Fibroblast of skin of abdomen (primary cell): ENCODE measurements at regions not wholly inside any gene's neighbourhood (a gene's known extent, or its start where the extent isn't known, plus 50 kb on each side); places are given as distances from the start of the nearest gene placed in this dataset.

Experiments
- DNase-seq: peaks from one replicate; pipeline ENCODE4 v3.0.0-alpha.2; 2013

DNA sequence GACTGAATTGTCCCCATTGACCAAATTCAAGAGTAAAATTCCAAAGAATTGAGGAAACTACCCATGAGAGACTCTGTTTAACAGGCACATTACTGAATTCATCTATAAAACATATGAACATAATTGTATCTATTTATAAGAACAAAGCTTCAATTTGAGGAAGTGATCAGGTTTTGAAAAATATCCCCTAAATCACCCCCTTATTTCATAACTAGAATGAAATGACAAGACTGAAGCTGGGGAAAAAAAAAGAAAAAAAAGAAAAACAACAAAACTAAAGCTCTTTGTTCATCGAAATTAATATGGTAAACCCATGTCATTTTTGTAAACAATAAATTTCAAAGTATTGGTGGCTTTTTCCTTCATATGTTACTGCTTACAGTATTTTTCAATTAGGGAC, 184.9 kb upstream of the SEMA3A start:
- no peak for DNase-seq

- peak; percentile 22 for DNase-seq
Measured at GRCh38 chr7:84372712-84373111, 178.1 kb upstream of the SEMA3A start.

- peak; percentile 95 for DNase-seq
Measured at GRCh38 chr7:84372155-84372621, 177.6 kb upstream of the SEMA3A start.

GRCh38 chr7:84370114-84370513, 175.5 kb upstream of the SEMA3A start:
- no peak for DNase-seq

- DNase-seq: no peak
Measured at GRCh38 chr7:84368122-84368521, 173.5 kb upstream of the SEMA3A start.

DNA sequence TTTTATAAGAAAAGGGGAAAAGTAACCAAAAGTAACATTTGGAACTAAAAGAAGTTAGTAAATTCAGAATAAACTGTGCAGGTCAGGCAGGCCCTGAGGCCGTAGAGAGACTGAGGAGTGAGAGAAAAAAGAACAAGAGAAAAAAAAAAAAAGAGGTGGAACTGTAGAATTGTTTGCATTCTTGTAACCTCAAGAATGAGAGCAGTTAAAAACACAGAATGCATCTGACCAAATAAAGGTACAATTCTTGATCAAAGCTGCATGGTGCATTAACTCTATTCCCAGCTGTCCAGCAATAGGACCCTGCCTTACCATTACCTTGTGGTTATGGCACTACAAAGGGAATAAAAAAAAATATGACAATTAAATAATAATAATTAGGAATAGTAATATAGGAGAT, 170.1 kb upstream of the SEMA3A start:
- DNase-seq: peak; percentile 55

- peak; percentile 21 for DNase-seq
Measured at GRCh38 chr7:84363741-84364140, 169.2 kb upstream of the SEMA3A start.

DNA sequence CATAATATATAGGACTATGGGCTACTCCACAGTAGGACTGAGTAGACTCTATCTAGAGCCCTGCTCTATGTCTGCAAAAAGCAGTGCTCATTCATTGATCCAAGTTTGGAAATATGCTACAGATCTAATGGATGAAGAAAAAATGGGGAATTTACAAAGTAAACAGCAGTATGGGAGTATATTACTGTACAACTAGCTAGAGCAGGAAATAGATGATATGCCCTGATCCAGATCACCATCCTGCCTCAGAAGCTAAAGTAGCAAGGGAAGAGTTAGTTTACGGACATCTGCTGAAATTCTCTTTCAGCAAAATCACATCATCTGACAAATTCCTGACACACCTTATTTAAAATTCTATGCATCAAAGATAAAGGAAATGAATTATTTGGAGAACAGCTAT, 168.2 kb upstream of the SEMA3A start:
- DNase-seq: no peak

GRCh38 chr7:84362360-84362759, 167.8 kb upstream of the SEMA3A start:
- DNase-seq: no peak

DNA sequence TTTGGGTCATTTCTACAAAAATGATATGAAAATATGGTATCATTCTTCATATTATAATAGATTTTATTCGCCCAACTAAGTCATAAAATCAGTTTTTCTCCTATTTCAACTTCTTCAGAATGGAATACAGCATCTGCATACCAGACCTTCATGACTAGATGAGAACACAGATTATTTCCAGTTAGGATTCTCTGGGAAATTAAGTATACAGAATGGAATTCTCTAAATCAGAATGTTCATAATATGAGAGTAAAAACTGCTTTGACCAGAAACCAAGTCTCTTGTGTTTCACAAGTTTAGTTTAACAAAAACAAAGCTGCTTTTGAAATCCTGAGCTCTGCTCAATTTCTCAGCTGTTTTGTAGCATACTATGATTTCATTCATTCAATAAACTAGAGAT, 160.3 kb upstream of the SEMA3A start:
- DNase-seq: peak; percentile 28

DNA sequence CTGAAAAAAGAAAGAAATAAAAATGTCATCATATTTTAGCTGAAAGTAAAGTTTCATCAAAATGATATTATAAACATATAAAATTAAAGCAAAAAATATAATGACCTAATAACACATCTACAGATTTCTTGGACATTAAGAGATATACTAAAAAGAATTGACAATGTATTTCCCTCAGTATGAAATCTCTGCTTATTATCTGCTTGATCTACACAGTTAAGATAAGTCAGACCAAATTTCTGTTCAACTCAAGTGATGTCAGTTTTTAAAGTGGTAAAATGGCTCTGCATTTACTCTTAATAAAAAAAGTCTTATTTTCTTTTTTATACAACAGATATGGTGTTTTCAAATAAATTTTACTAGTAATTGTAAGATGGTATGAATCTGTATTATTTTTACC, 159.4 kb upstream of the SEMA3A start:
- DNase-seq: no peak

DNA sequence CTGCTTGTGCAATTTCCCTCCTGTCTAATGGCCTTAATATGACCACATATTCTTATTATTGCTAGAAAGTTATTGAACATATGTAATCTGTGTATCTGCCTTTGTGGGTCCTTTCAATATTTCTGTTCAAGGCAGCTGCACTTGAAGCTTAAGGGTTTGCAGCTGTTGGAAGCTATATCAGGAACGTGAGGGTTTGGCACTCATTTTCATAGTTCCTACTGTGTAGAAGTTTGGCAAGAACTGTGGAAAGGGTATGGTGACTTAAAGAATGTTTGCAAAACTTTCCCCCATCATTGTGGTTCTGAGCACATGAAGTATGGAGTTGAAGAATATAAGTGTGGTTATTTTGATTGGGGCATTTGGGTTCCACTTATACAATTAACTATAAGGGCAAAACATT, 144.7 kb upstream of the SEMA3A start:
- peak; percentile 48 for DNase-seq

GRCh38 chr7:84337429-84337828, 142.8 kb upstream of the SEMA3A start:
- DNase-seq: peak; percentile 71

DNA sequence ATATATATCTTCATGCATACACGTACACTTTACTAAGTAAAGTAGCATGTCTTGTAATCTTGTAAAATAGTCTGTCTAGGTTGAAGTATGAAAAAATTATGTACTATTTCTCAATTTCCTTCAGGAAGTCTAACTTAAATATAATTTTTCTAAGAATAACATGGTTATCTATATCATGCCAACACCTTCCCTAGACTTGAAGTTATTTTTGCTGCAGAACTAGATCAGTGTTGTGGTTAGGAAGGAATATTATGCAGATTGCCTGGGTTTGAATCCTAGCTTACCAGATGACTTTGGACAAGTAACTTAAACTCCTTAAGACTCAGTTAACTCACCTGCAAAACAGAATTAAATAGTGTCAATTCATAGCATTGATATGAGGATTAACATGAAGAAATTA, 142.2 kb upstream of the SEMA3A start:
- DNase-seq: no peak

GRCh38 chr7:84336303-84336702, 141.7 kb upstream of the SEMA3A start:
- DNase-seq: peak; percentile 48

GRCh38 chr7:84331616-84332015, 137.0 kb upstream of the SEMA3A start:
- peak; percentile 32 for DNase-seq

- peak; percentile 13 for DNase-seq
Measured at GRCh38 chr7:84328571-84328970, 134.0 kb upstream of the SEMA3A start.

GRCh38 chr7:84324136-84324630, 129.6 kb upstream of the SEMA3A start:
- no peak for DNase-seq

- DNase-seq: peak; percentile 66
Measured at GRCh38 chr7:84317536-84317935, 122.9 kb upstream of the SEMA3A start.

GRCh38 chr7:84314263-84314662, 119.7 kb upstream of the SEMA3A start:
- DNase-seq: no peak

GRCh38 chr7:84304407-84304806, 109.8 kb upstream of the SEMA3A start:
- DNase-seq: no peak

- DNase-seq: no peak
Measured at GRCh38 chr7:84302949-84303348, 108.4 kb upstream of the SEMA3A start.

DNA sequence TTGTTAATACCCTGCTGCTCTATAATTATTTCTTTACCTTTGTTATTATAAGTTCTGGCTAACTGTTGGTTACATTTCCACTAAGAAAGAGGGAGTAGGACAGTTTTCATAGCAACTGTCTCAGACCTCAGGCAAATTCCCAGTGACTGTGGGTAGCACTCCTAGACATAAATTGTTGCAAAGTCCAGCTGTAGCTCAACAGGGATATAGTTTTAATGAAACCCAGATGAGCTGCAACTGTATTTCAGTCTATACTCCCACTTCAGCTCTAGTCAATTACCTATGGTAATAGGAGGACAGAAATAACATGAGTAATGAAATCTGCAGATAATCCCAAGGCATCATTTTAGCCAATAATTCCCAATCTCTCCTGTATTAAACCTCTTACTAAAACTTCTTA, 103.0 kb upstream of the SEMA3A start:
- DNase-seq: peak; percentile 67

DNA sequence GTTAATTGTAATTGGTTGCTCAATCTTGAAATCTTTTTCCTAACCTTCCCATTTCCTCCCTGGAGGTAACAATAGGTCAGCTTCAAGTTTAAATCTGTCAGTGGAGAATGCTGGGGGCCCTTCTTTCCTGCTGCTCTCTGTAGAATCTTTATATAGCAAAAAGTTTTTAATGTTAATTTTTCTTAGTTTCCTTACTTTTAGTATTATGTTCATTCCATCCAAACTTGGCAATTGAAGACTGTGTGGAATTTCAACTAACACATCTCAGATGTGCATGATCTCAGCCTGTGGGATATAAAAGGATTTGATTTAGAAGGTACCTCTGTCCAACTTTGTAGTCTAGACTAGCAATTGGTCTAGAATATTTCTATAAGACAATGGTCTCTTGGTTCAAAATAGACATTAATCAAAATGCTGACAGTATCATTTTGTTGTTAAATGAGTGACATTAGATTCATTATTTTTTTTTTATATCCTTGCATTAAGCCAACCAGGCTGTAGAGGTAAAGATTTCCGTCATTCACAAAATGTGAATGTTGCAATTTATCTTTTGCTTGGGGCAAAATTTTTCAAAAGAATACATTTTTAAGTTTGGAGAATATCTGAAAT, 100.4 kb upstream of the SEMA3A start:
- peak; percentile 70 for DNase-seq

- DNase-seq: no peak
Measured at GRCh38 chr7:84294391-84294790, 99.8 kb upstream of the SEMA3A start.
